K562 (cell line): ENCODE measurements at regions not wholly inside any gene's neighbourhood (a gene's known extent, or its start where the extent isn't known, plus 50 kb on each side); places are given as distances from the start of the nearest gene placed in this dataset.

Experiments used
- ATAC-seq: fragments of 200-7000 bp; cut with Tn5 transposase; 3 replicates; pipeline ENCODE4 v1.9.1; 2020; ENCODE audit warnings: moderate library complexity
- BruUV-seq: library from RNA; stranded (reverse); fragments of 400-500 nt; replicated peaks from 2 replicates; lab custom pipeline; 2021; lab: Mats Ljungman, UMichigan
- CTCF ChIA-PET: fragments of 300-600 bp; formaldehyde crosslinking; extraction: SDS; loops from one replicate; lab custom pipeline; 2021; ENCODE audit warnings: low intra/inter-chr PET ratio; lab: Yijun Ruan, JAX
- POLR2A ChIA-PET: fragments of 300-600, 350-650 bp; sonication (Branson Sonifier 250); formaldehyde crosslinking; extraction: SDS; loops from one replicate; lab custom pipeline; 2021; ENCODE audit warnings: antibody characterized with exemption, inconsistent platforms; lab: Yijun Ruan, JAX
- DNase-seq, 4 experiments: peaks; one replicate each; pipeline versions ENCODE4 v3.0.0 to v3.0.0-alpha.2; 2011 to 2018; ENCODE audit warnings: low spot score in 3 of 4, mixed read lengths in 3 of 4; ENCODE audit errors: extremely low read depth in 1 of 4
- FAIRE-seq: peaks from 2 replicates; lab custom pipeline; 2011; peaks lifted over from hg19 to GRCh38; lab: Jason Lieb, UNC
- H2AFZ ChIP-seq: 2 replicates; pipeline ENCODE4 v1.6.0; 2011; ENCODE audit warnings: low read depth, low read length, control low read depth, inconsistent platforms
- H3K27ac ChIP-seq: fragments of 200-600 bp; 3 replicates; pipeline ENCODE4 v1.8.0; 2011; ENCODE audit warnings: low read depth, mild to moderate bottlenecking, control low read depth, inconsistent platforms, low read length, moderate library complexity, mixed read lengths; ENCODE audit errors: extremely low read depth
- H3K27me3 ChIP-seq, 2 experiments: fragments of 300-600 bp in 1 of 2; 2 replicates in 1 of 2; 3 replicates in 1 of 2; pipeline versions ENCODE4 v1.6.0 to v1.8.0; 2011; ENCODE audit warnings: inconsistent platforms in 2 of 2, low read length in 2 of 2, mild to moderate bottlenecking in 1 of 2, mixed read lengths in 1 of 2, moderate library complexity in 1 of 2; ENCODE audit not compliant: control insufficient read depth in 2 of 2, insufficient read depth in 2 of 2
- H3K36me3 ChIP-seq: fragments of 300-600 bp; 3 replicates; pipeline ENCODE4 v1.8.0; 2011; ENCODE audit warnings: mild to moderate bottlenecking, low read length, inconsistent platforms; ENCODE audit not compliant: control insufficient read depth, insufficient read depth
- H3K4me1 ChIP-seq, 2 experiments: fragments of 200-600 bp in 1 of 2; replicated peaks in 1 of 2; 2 replicates in 1 of 2; 3 replicates in 1 of 2; pipeline versions ENCODE4 v1.5.1 to v1.8.0; 2011; ENCODE audit warnings: inconsistent platforms in 2 of 2, low read length in 2 of 2, mild to moderate bottlenecking in 1 of 2, mixed read lengths in 1 of 2, moderate library complexity in 1 of 2; ENCODE audit not compliant: control insufficient read depth in 2 of 2, insufficient read depth in 2 of 2
- H3K4me2 ChIP-seq: 2 replicates; pipeline ENCODE4 v1.6.1; 2011; ENCODE audit warnings: low read length, control low read depth, inconsistent platforms, mixed read lengths; ENCODE audit not compliant: insufficient read depth
- H3K4me3 ChIP-seq: fragments of 200-600 bp; sonication (generic), shearing (Covaris generic); 2 replicates; pipeline ENCODE4 v1.5.1; 2016; ENCODE audit warnings: control low read depth, inconsistent platforms
- H3K79me2 ChIP-seq: fragments of 200-600 bp; 3 replicates; pipeline ENCODE4 v1.8.0; 2011; ENCODE audit warnings: low read length, inconsistent platforms; ENCODE audit not compliant: control insufficient read depth, insufficient read depth
- H3K9ac ChIP-seq, 2 experiments: 2 replicates each; pipeline versions ENCODE4 v1.6.0 to v1.6.1; 2011; ENCODE audit warnings: low read depth in 2 of 2, low read length in 2 of 2, control low read depth in 1 of 2, inconsistent platforms in 1 of 2, mild to moderate bottlenecking in 1 of 2, mixed read lengths in 1 of 2; ENCODE audit not compliant: insufficient read depth in 1 of 2
- H3K9me1 ChIP-seq: one replicate; pipeline ENCODE4 v1.6.0; 2011; ENCODE audit warnings: inconsistent platforms, mild to moderate bottlenecking, low read length, moderate library complexity; ENCODE audit not compliant: control insufficient read depth, insufficient read depth
- H3K9me3 ChIP-seq: replicated peaks from 2 replicates; pipeline ENCODE4 v1.5.1; 2011; ENCODE audit warnings: low read depth, low read length, inconsistent platforms; ENCODE audit not compliant: control insufficient read depth, insufficient read depth
- H4K20me1 ChIP-seq: replicated peaks from 2 replicates; pipeline ENCODE4 v1.6.1; 2011; ENCODE audit warnings: low read length, inconsistent platforms, mixed read lengths; ENCODE audit not compliant: control insufficient read depth, insufficient read depth
- BACH1 ChIP-seq: fragments of 200-800 bp; sonication (Bioruptor generic); IDR thresholded peaks from 2 replicates; pipeline ENCODE4 v1.6.1; 2016; ENCODE audit warnings: missing genetic modification characterization, missing compliant biosample characterization
- FOXM1 ChIP-seq, 2 experiments: fragments of 450-650 bp in 1 of 2; sonication (generic) in 1 of 2; formaldehyde crosslinking in 1 of 2; IDR thresholded peaks; 2 replicates each; pipeline versions ENCODE4 v1.6.1 to v1.9.0; 2017 to 2022; ENCODE audit warnings: low read depth in 2 of 2, mild to moderate bottlenecking in 2 of 2, missing genetic modification reagents in 1 of 2, moderate library complexity in 1 of 2
- JUND ChIP-seq, 2 experiments: IDR thresholded peaks; 2 replicates in 1 of 2; 3 replicates in 1 of 2; pipeline ENCODE4 v1.6.1; 2011; ENCODE audit warnings: borderline replicate concordance in 2 of 2, low read depth in 2 of 2, low read length in 2 of 2, improper control_type of control experiment in 1 of 2, missing biosample characterization in 1 of 2, missing genetic modification characterization in 1 of 2, missing genetic modification reagents in 1 of 2
- MAFK ChIP-seq: IDR thresholded peaks from 2 replicates; pipeline ENCODE4 v1.6.1; 2011; ENCODE audit warnings: low read length, improper control_type of control experiment
- NFE2 ChIP-seq: IDR thresholded peaks from 2 replicates; pipeline ENCODE4 v1.6.1; 2014; ENCODE audit warnings: antibody characterized with exemption, low read depth
- NR4A1 ChIP-seq, 2 experiments: fragments of 250-450 bp in 1 of 2; fragments of 450-650 bp in 1 of 2; sonication (Bioruptor Pico) in 1 of 2; IDR thresholded peaks; 2 replicates each; pipeline versions ENCODE4 v1.4.0 to v1.6.1; 2016 to 2020; ENCODE audit warnings: mild to moderate bottlenecking in 2 of 2, missing compliant biosample characterization in 1 of 2, missing genetic modification characterization in 1 of 2, moderate library complexity in 1 of 2
- SUPT5H ChIP-seq: fragments of 450-650 bp; IDR thresholded peaks from 2 replicates; pipeline ENCODE4 v1.6.1; 2016
- TCF7 ChIP-seq: sonication (generic); IDR thresholded peaks from 2 replicates; pipeline ENCODE4 v1.6.1; 2016; ENCODE audit warnings: antibody characterized with exemption, borderline replicate concordance
- ZBTB17 ChIP-seq: fragments of 450-650 bp; formaldehyde crosslinking; IDR thresholded peaks from 2 replicates; pipeline ENCODE4 v1.4.0; 2020; ENCODE audit warnings: mild to moderate bottlenecking
- ZNF589 ChIP-seq: fragments of 200-800 bp; sonication (Bioruptor generic); IDR thresholded peaks from 2 replicates; pipeline ENCODE4 v1.6.1; 2016; ENCODE audit warnings: low read depth, missing genetic modification characterization, missing compliant biosample characterization
- ZNF778 ChIP-seq: fragments of 450-650 bp; formaldehyde crosslinking; IDR thresholded peaks from 2 replicates; pipeline ENCODE4 v1.4.0; 2020; ENCODE audit warnings: mild to moderate bottlenecking, moderate library complexity
- WGBS: fragments of 100-300 bp; shearing (Covaris generic); methylation state at CpG from one replicate; pipeline ENCODE4 v1.1.6; 2016; ENCODE audit warnings: low coverage, mixed read lengths; ENCODE audit not compliant: insufficient coverage; ENCODE audit errors: missing lambda C conversion rate; 5-methylcytosine and 5-hydroxymethylcytosine counted together
- in situ Hi-C: fragments of 300-500 bp; cut with MboI; formaldehyde crosslinking; loops from 4 replicates; pipeline ENCODE4 v1.15.0; 2018; ENCODE audit warnings: inconsistent platforms, mixed read lengths
- intact Hi-C: fragments of 100-400 bp; cut with micrococcal nuclease; formaldehyde crosslinking; loops from 2 replicates; pipeline ENCODE4 v1.14.2; 2022
- TF ChIP-seq, protein P1 (sequence below): fragments of 200-800 bp; sonication (Bioruptor generic); IDR thresholded peaks from 2 replicates; pipeline ENCODE4 v1.6.1; 2017; ENCODE audit warnings: missing genetic modification characterization, missing compliant biosample characterization
- TF ChIP-seq, protein P2 (sequence below), 2 experiments: fragments of 200-800 bp in 1 of 2; sonication (Bioruptor generic) in 1 of 2; sonication (generic) in 1 of 2; formaldehyde crosslinking in 1 of 2; IDR thresholded peaks in 1 of 2; conservative IDR thresholded peaks in 1 of 2; 2 replicates each; pipeline versions ENCODE4 v1.5.0 to v1.6.1; 2016 to 2020; ENCODE audit warnings: missing compliant biosample characterization in 1 of 2, missing genetic modification characterization in 1 of 2, missing genetic modification reagents in 1 of 2
- TF ChIP-seq, protein P3 (sequence below): sonication (generic); IDR thresholded peaks from 2 replicates; pipeline ENCODE4 v1.6.1; 2016

DNA sequence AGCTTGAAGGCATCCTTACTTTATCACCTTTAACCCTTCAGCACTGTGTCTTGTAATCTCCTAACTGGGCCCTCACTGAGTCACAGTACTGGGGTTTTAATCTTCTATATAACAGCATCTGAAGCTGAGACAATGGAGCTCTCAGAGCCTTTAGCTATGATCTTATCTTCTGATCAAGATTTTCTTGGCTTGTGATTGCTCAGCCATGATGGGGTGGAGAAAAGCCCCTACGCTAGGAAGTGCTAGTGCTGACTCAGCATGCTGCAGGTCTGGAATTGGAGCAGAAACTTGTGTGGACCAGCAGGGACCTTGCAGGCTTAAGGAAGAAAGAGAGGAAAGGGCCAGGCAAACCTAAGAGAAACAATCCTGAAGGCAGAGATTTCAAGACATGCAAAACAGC lies 71.7 kb upstream of the EED start (continued):
- TF ChIP-seq JUND (IDR thresholded peaks at IDR 0.05; ENCODE audit: borderline replicate concordance, low read depth, low read length), result peak; percentile 6; the same call in 1 of the 2 replicates
- TF ChIP-seq JUND (tag; IDR thresholded peaks at IDR 0.05; ENCODE audit: borderline replicate concordance, low read depth, low read length), result peak; percentile 42; the same call in 1 of the 3 replicates
- no peak for TF ChIP-seq ZNF778 (CRISPR knock-in tag)
- no peak for TF ChIP-seq SUPT5H
- TF ChIP-seq, protein P1, sequence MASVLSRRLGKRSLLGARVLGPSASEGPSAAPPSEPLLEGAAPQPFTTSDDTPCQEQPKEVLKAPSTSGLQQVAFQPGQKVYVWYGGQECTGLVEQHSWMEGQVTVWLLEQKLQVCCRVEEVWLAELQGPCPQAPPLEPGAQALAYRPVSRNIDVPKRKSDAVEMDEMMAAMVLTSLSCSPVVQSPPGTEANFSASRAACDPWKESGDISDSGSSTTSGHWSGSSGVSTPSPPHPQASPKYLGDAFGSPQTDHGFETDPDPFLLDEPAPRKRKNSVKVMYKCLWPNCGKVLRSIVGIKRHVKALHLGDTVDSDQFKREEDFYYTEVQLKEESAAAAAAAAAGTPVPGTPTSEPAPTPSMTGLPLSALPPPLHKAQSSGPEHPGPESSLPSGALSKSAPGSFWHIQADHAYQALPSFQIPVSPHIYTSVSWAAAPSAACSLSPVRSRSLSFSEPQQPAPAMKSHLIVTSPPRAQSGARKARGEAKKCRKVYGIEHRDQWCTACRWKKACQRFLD (CRISPR knock-in tag), result 0 out of 2 replicates have a peak, but pooled peaks have one; percentile 39
- peak; percentile 52; the same call in 1 of the 2 replicates for TF ChIP-seq ZBTB17 (CRISPR knock-in tag)
- no peak for TF ChIP-seq TCF7

DNA sequence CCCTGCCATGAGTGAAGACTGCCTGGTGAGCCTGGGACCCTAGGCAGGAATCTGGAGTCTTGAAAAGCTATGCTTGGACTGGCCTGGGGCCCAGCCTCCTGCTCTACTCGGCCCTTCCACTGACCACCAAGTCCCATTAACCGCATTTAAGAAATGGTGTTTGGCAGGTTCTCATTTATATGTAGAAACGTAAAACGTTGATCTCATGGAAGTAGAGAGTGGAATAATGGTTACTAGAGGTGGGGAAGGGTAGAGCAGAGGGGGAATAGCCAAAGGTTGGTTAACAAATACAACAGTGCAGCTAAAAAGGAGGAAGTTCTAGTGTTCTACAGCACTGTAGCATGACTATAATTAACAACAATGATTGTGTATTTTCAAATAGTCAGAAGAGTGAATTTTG lies 72.9 kb upstream of the EED start:
- Histone ChIP-seq H4K20me1 (no peaks in the 10 kb centered on the region), H3K4me1 (peaks cover 40 to 60% of the 10 kb centered on the region in 2 experiments), H3K9me1 (peaks cover 4% of the 10 kb centered on the region), H2AFZ (peak overlapping the region; percentile 80), H3K27ac (peak overlapping the region; percentile 32; the same call in 2 of the 3 replicates), H3K9ac (peak overlapping the region; percentile 28 to 38; a peak in 1 of 4 replicates), H3K4me3 (no peak overlapping the region), H3K79me2 (peaks cover 3% of the 10 kb centered on the region; the same call in 1 of the 3 replicates), H3K27me3 (no peaks in the 10 kb centered on the region; a peak in 1 of 5 replicates), H3K36me3 (no peaks in the 10 kb centered on the region), H3K4me2 (no peak overlapping the region), H3K9me3 (no peaks in the 10 kb centered on the region)
- intact Hi-C loops (loop anchor here (10.0 kb wide), 1 partner anchor 507 kb away; the partner anchor contains the start of gene CREBZF), in situ Hi-C loops (no loop called here)
- no TSS peak for BruUV-seq
- ATAC-seq (no peak), DNase-seq (no peak), FAIRE-seq (no peak)
- POLR2A ChIA-PET, result interaction anchor here (1.5 to 2.4 kb wide), 4 partner anchors 8 to 24 kb away, joined by 4 to 6 read pairs (median 4); no protein-coding TSS in a partner anchor
- WGBS, result 67% methylated on average over 3 of the region's 4 CpGs
- CTCF ChIA-PET, result no interaction called here
- TF ChIP-seq FOXM1 (IDR thresholded peaks at IDR 0.05; ENCODE audit: low read depth), result 0 out of 2 replicates have a peak, but pooled peaks have one; percentile 18
- no peak for TF ChIP-seq FOXM1 (CRISPR knock-in tag; IDR thresholded peaks at IDR 0.05; ENCODE audit: low read depth)
- TF ChIP-seq NR4A1 (CRISPR knock-in tag; IDR thresholded peaks at IDR 0.05), result no peak
- TF ChIP-seq NR4A1 (tag; IDR thresholded peaks at IDR 0.05), result 0 out of 2 replicates have a peak, but pooled peaks have one; percentile 52
- peak; percentile 39; the same call in 1 of the 2 replicates for TF ChIP-seq NFE2
- no peak for TF ChIP-seq MAFK
- TF ChIP-seq, protein P2, sequence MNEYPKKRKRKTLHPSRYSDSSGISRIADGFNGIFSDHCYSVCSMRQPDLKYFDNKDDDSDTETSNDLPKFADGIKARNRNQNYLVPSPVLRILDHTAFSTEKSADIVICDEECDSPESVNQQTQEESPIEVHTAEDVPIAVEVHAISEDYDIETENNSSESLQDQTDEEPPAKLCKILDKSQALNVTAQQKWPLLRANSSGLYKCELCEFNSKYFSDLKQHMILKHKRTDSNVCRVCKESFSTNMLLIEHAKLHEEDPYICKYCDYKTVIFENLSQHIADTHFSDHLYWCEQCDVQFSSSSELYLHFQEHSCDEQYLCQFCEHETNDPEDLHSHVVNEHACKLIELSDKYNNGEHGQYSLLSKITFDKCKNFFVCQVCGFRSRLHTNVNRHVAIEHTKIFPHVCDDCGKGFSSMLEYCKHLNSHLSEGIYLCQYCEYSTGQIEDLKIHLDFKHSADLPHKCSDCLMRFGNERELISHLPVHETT (CRISPR knock-in tag; conservative IDR thresholded peaks at IDR 0.05 in 1 of 2, IDR thresholded peaks at IDR 0.05 in 1 of 2), result 0 out of 4 replicates have a peak, but pooled peaks of 1 of the 2 experiments have one; percentile 38
- TF ChIP-seq, protein P3, sequence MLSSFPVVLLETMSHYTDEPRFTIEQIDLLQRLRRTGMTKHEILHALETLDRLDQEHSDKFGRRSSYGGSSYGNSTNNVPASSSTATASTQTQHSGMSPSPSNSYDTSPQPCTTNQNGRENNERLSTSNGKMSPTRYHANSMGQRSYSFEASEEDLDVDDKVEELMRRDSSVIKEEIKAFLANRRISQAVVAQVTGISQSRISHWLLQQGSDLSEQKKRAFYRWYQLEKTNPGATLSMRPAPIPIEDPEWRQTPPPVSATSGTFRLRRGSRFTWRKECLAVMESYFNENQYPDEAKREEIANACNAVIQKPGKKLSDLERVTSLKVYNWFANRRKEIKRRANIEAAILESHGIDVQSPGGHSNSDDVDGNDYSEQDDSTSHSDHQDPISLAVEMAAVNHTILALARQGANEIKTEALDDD, result 0 out of 2 replicates have a peak, but pooled peaks have one; percentile 30
- 0 out of 2 replicates have a peak, but pooled peaks have one; percentile 32 for TF ChIP-seq ZNF589 (CRISPR knock-in tag)
- TF ChIP-seq BACH1 (tag), result peak; percentile 33; the same call in 1 of the 2 replicates
